K562 (cell line): ENCODE measurements at regions not wholly inside any gene's neighbourhood (a gene's known extent, or its start where the extent isn't known, plus 50 kb on each side); places are given as distances from the start of the nearest gene placed in this dataset.

Experiments used
- ATAC-seq: fragments of 200-7000 bp; cut with Tn5 transposase; 3 replicates; pipeline ENCODE4 v1.9.1; 2020; ENCODE audit warnings: moderate library complexity
- BruUV-seq: library from RNA; stranded (reverse); fragments of 400-500 nt; replicated peaks from 2 replicates; lab custom pipeline; 2021; lab: Mats Ljungman, UMichigan
- CTCF ChIA-PET: fragments of 300-600 bp; formaldehyde crosslinking; extraction: SDS; loops from one replicate; lab custom pipeline; 2021; ENCODE audit warnings: low intra/inter-chr PET ratio; lab: Yijun Ruan, JAX
- POLR2A ChIA-PET: fragments of 300-600, 350-650 bp; sonication (Branson Sonifier 250); formaldehyde crosslinking; extraction: SDS; loops from one replicate; lab custom pipeline; 2021; ENCODE audit warnings: antibody characterized with exemption, inconsistent platforms; lab: Yijun Ruan, JAX
- DNase-seq, 4 experiments: peaks; one replicate each; pipeline versions ENCODE4 v3.0.0 to v3.0.0-alpha.2; 2011 to 2018; ENCODE audit warnings: low spot score in 3 of 4, mixed read lengths in 3 of 4; ENCODE audit errors: extremely low read depth in 1 of 4
- FAIRE-seq: peaks from 2 replicates; lab custom pipeline; 2011; peaks lifted over from hg19 to GRCh38; lab: Jason Lieb, UNC
- H2AFZ ChIP-seq: 2 replicates; pipeline ENCODE4 v1.6.0; 2011; ENCODE audit warnings: low read depth, low read length, control low read depth, inconsistent platforms
- H3K27ac ChIP-seq: fragments of 200-600 bp; 3 replicates; pipeline ENCODE4 v1.8.0; 2011; ENCODE audit warnings: low read depth, mild to moderate bottlenecking, control low read depth, inconsistent platforms, low read length, moderate library complexity, mixed read lengths; ENCODE audit errors: extremely low read depth
- H3K27me3 ChIP-seq, 2 experiments: fragments of 300-600 bp in 1 of 2; 2 replicates in 1 of 2; 3 replicates in 1 of 2; pipeline versions ENCODE4 v1.6.0 to v1.8.0; 2011; ENCODE audit warnings: inconsistent platforms in 2 of 2, low read length in 2 of 2, mild to moderate bottlenecking in 1 of 2, mixed read lengths in 1 of 2, moderate library complexity in 1 of 2; ENCODE audit not compliant: control insufficient read depth in 2 of 2, insufficient read depth in 2 of 2
- H3K36me3 ChIP-seq: fragments of 300-600 bp; 3 replicates; pipeline ENCODE4 v1.8.0; 2011; ENCODE audit warnings: mild to moderate bottlenecking, low read length, inconsistent platforms; ENCODE audit not compliant: control insufficient read depth, insufficient read depth
- H3K4me1 ChIP-seq, 2 experiments: fragments of 200-600 bp in 1 of 2; replicated peaks in 1 of 2; 2 replicates in 1 of 2; 3 replicates in 1 of 2; pipeline versions ENCODE4 v1.5.1 to v1.8.0; 2011; ENCODE audit warnings: inconsistent platforms in 2 of 2, low read length in 2 of 2, mild to moderate bottlenecking in 1 of 2, mixed read lengths in 1 of 2, moderate library complexity in 1 of 2; ENCODE audit not compliant: control insufficient read depth in 2 of 2, insufficient read depth in 2 of 2
- H3K4me2 ChIP-seq: 2 replicates; pipeline ENCODE4 v1.6.1; 2011; ENCODE audit warnings: low read length, control low read depth, inconsistent platforms, mixed read lengths; ENCODE audit not compliant: insufficient read depth
- H3K4me3 ChIP-seq: fragments of 200-600 bp; sonication (generic), shearing (Covaris generic); 2 replicates; pipeline ENCODE4 v1.5.1; 2016; ENCODE audit warnings: control low read depth, inconsistent platforms
- H3K79me2 ChIP-seq: fragments of 200-600 bp; 3 replicates; pipeline ENCODE4 v1.8.0; 2011; ENCODE audit warnings: low read length, inconsistent platforms; ENCODE audit not compliant: control insufficient read depth, insufficient read depth
- H3K9ac ChIP-seq, 2 experiments: 2 replicates each; pipeline versions ENCODE4 v1.6.0 to v1.6.1; 2011; ENCODE audit warnings: low read depth in 2 of 2, low read length in 2 of 2, control low read depth in 1 of 2, inconsistent platforms in 1 of 2, mild to moderate bottlenecking in 1 of 2, mixed read lengths in 1 of 2; ENCODE audit not compliant: insufficient read depth in 1 of 2
- H3K9me1 ChIP-seq: one replicate; pipeline ENCODE4 v1.6.0; 2011; ENCODE audit warnings: inconsistent platforms, mild to moderate bottlenecking, low read length, moderate library complexity; ENCODE audit not compliant: control insufficient read depth, insufficient read depth
- H3K9me3 ChIP-seq: replicated peaks from 2 replicates; pipeline ENCODE4 v1.5.1; 2011; ENCODE audit warnings: low read depth, low read length, inconsistent platforms; ENCODE audit not compliant: control insufficient read depth, insufficient read depth
- H4K20me1 ChIP-seq: replicated peaks from 2 replicates; pipeline ENCODE4 v1.6.1; 2011; ENCODE audit warnings: low read length, inconsistent platforms, mixed read lengths; ENCODE audit not compliant: control insufficient read depth, insufficient read depth
- CBFA2T3 ChIP-seq: fragments of 450-650 bp; IDR thresholded peaks from 2 replicates; pipeline ENCODE4 v1.6.1; 2017
- FOXP4 ChIP-seq: sonication (generic); formaldehyde crosslinking; IDR thresholded peaks from 2 replicates; pipeline ENCODE4 v1.8.0; 2022; ENCODE audit warnings: mild to moderate bottlenecking, missing genetic modification reagents, borderline replicate concordance
- KLF6 ChIP-seq: fragments of 250-450 bp; sonication (Bioruptor Pico); IDR thresholded peaks from 2 replicates; pipeline ENCODE4 v1.4.0; 2020; ENCODE audit warnings: mild to moderate bottlenecking, moderate library complexity, borderline replicate concordance
- MAFK ChIP-seq: IDR thresholded peaks from 2 replicates; pipeline ENCODE4 v1.6.1; 2011; ENCODE audit warnings: low read length, improper control_type of control experiment
- POLR2AphosphoS2 ChIP-seq: IDR thresholded peaks from 2 replicates; pipeline ENCODE4 v1.6.1; 2012; ENCODE audit warnings: low read length, improper control_type of control experiment
- RBM34 ChIP-seq: fragments of 200-400 bp; formaldehyde crosslinking; IDR thresholded peaks from 2 replicates; pipeline ENCODE4 v1.6.1; 2018; ENCODE audit warnings: low read length, borderline replicate concordance; ENCODE audit not compliant: insufficient read depth
- TCF3 ChIP-seq: sonication (generic); formaldehyde crosslinking; IDR thresholded peaks from 2 replicates; pipeline ENCODE4 v1.4.0; 2020; ENCODE audit warnings: mild to moderate bottlenecking, missing genetic modification reagents
- ZNF184 ChIP-seq: sonication (generic); formaldehyde crosslinking; IDR thresholded peaks from 2 replicates; pipeline ENCODE4 v1.5.0; 2020; ENCODE audit warnings: missing genetic modification reagents
- ZNF232 ChIP-seq: sonication (generic); formaldehyde crosslinking; IDR thresholded peaks from 2 replicates; pipeline ENCODE4 v1.8.0; 2022; ENCODE audit warnings: mild to moderate bottlenecking, missing genetic modification reagents
- WGBS: fragments of 100-300 bp; shearing (Covaris generic); methylation state at CpG from one replicate; pipeline ENCODE4 v1.1.6; 2016; ENCODE audit warnings: low coverage, mixed read lengths; ENCODE audit not compliant: insufficient coverage; ENCODE audit errors: missing lambda C conversion rate; 5-methylcytosine and 5-hydroxymethylcytosine counted together
- in situ Hi-C: fragments of 300-500 bp; cut with MboI; formaldehyde crosslinking; loops from 4 replicates; pipeline ENCODE4 v1.15.0; 2018; ENCODE audit warnings: inconsistent platforms, mixed read lengths
- intact Hi-C: fragments of 100-400 bp; cut with micrococcal nuclease; formaldehyde crosslinking; loops from 2 replicates; pipeline ENCODE4 v1.14.2; 2022
- TF ChIP-seq, protein P1 (sequence below): IDR thresholded peaks from 2 replicates; pipeline ENCODE4 v1.6.1; 2012; ENCODE audit warnings: low read depth, low read length, improper control_type of control experiment, borderline replicate concordance
- TF ChIP-seq, protein P2 (sequence below), 2 experiments: fragments of 450-650 bp; IDR thresholded peaks; 2 replicates each; pipeline ENCODE4 v1.6.1; 2016
- TF ChIP-seq, protein P3 (sequence below): fragments of 250-450 bp; sonication (Bioruptor Pico); IDR thresholded peaks from 2 replicates; pipeline ENCODE4 v1.8.0; 2022; ENCODE audit warnings: inconsistent platforms
- TF ChIP-seq, protein P4 (sequence below): fragments of 150-350 bp; conservative IDR thresholded peaks from 2 replicates; pipeline ENCODE4 v1.6.1; 2014; ENCODE audit warnings: low read length

GRCh38 chr11:92140021-92140420 lies 84.6 kb upstream of the FAT3 start:
- TF ChIP-seq, protein P1, sequence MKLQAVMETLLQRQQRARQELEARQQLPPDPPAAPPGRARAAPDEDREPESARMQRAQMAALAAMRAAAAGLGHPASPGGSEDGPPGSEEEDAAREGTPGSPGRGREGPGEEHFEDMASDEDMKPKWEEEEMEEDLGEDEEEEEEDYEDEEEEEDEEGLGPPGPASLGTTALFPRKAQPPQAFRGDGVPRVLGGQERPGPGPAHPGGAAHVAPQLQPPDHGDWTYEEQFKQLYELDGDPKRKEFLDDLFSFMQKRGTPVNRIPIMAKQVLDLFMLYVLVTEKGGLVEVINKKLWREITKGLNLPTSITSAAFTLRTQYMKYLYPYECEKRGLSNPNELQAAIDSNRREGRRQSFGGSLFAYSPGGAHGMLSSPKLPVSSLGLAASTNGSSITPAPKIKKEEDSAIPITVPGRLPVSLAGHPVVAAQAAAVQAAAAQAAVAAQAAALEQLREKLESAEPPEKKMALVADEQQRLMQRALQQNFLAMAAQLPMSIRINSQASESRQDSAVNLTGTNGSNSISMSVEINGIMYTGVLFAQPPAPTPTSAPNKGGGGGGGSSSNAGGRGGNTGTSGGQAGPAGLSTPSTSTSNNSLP, result no peak
- TF ChIP-seq RBM34, result no peak
- TF ChIP-seq ZNF184, result no peak
- TF ChIP-seq MAFK, result no peak
- TF ChIP-seq ZNF232 (CRISPR knock-in tag), result no peak
- TF ChIP-seq CBFA2T3, result no peak
- TF ChIP-seq, protein P2, sequence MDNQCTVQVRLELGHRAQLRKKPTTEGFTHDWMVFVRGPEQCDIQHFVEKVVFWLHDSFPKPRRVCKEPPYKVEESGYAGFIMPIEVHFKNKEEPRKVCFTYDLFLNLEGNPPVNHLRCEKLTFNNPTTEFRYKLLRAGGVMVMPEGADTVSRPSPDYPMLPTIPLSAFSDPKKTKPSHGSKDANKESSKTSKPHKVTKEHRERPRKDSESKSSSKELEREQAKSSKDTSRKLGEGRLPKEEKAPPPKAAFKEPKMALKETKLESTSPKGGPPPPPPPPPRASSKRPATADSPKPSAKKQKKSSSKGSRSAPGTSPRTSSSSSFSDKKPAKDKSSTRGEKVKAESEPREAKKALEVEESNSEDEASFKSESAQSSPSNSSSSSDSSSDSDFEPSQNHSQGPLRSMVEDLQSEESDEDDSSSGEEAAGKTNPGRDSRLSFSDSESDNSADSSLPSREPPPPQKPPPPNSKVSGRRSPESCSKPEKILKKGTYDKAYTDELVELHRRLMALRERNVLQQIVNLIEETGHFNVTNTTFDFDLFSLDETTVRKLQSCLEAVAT (IDR thresholded peaks at IDR 0.05), result no peak
- no peak for TF ChIP-seq KLF6 (CRISPR knock-in tag)
- TF ChIP-seq, protein P3, sequence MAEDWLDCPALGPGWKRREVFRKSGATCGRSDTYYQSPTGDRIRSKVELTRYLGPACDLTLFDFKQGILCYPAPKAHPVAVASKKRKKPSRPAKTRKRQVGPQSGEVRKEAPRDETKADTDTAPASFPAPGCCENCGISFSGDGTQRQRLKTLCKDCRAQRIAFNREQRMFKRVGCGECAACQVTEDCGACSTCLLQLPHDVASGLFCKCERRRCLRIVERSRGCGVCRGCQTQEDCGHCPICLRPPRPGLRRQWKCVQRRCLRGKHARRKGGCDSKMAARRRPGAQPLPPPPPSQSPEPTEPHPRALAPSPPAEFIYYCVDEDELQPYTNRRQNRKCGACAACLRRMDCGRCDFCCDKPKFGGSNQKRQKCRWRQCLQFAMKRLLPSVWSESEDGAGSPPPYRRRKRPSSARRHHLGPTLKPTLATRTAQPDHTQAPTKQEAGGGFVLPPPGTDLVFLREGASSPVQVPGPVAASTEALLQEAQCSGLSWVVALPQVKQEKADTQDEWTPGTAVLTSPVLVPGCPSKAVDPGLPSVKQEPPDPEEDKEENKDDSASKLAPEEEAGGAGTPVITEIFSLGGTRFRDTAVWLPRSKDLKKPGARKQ (CRISPR knock-in tag), result no peak
- no peak for TF ChIP-seq TCF3 (CRISPR knock-in tag)
- no peak for TF ChIP-seq POLR2AphosphoS2
- TF ChIP-seq, protein P4, sequence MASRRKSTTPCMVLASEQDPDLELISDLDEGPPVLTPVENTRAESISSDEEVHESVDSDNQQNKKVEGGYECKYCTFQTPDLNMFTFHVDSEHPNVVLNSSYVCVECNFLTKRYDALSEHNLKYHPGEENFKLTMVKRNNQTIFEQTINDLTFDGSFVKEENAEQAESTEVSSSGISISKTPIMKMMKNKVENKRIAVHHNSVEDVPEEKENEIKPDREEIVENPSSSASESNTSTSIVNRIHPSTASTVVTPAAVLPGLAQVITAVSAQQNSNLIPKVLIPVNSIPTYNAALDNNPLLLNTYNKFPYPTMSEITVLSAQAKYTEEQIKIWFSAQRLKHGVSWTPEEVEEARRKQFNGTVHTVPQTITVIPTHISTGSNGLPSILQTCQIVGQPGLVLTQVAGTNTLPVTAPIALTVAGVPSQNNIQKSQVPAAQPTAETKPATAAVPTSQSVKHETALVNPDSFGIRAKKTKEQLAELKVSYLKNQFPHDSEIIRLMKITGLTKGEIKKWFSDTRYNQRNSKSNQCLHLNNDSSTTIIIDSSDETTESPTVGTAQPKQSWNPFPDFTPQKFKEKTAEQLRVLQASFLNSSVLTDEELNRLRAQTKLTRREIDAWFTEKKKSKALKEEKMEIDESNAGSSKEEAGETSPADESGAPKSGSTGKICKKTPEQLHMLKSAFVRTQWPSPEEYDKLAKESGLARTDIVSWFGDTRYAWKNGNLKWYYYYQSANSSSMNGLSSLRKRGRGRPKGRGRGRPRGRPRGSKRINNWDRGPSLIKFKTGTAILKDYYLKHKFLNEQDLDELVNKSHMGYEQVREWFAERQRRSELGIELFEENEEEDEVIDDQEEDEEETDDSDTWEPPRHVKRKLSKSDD, result no peak
- TF ChIP-seq FOXP4 (CRISPR knock-in tag), result no peak
- CTCF ChIA-PET, result no interaction called here
- POLR2A ChIA-PET, result no interaction called here

More at GRCh38 chr11:92140021-92140420, 84.6 kb upstream of the FAT3 start:
- intact Hi-C loops (no loop called here), in situ Hi-C loops (no loop called here)
- DNase-seq (no peak), FAIRE-seq (no peak), ATAC-seq (no peak)
- BruUV-seq, result no TSS peak
- WGBS, result 3% methylated on average over 2 of the region's 2 CpGs
- no peak overlapping the region for H2AFZ ChIP-seq
- H3K79me2 ChIP-seq, result no peaks in the 10 kb centered on the region
- H3K36me3 ChIP-seq, result no peaks in the 10 kb centered on the region
- H3K27me3 ChIP-seq, result no peaks in the 10 kb centered on the region
- no peaks in the 10 kb centered on the region for H3K9me3 ChIP-seq
- no peak overlapping the region for H3K27ac ChIP-seq
- no peaks in the 10 kb centered on the region for H3K4me1 ChIP-seq
- no peak overlapping the region for H3K9ac ChIP-seq
- H4K20me1 ChIP-seq, result no peaks in the 10 kb centered on the region
- H3K9me1 ChIP-seq, result no peaks in the 10 kb centered on the region
- no peak overlapping the region for H3K4me3 ChIP-seq
- no peak overlapping the region for H3K4me2 ChIP-seq
